ENCODE measurements at regions not wholly inside any gene's neighbourhood (a gene's known extent, or its start where the extent isn't known, plus 50 kb on each side); places are given as distances from the start of the nearest gene placed in this dataset.

DNA sequence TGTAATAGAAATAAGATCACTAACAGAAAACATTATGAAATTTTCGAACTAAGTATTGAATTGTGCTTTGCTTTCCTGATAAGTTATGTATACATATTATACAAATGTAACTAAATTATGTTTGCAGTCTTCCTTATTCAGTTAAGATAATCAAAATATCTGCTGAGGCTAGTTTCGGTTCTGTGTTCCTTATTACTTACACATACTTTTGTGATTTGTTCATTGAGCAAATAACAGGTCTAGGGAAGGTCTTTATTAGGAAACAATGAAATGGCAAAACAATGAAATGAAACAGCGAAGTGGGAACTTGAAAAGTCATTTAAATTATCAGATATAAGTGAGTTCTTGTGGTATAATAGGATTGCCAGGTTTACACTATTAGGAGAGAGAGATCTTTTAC is 352.4 kb downstream of the GRIA2 start:
- Histone ChIP-seq H3K9ac (ENCODE audit: low read depth, low read length, poor library complexity) (no peak overlapping the region), H2AFZ (ENCODE audit: low read length) (no peak overlapping the region), H3K79me1 (ENCODE audit: low read depth, low read length) (no peaks in the 10 kb centered on the region), H3K27me3 (ENCODE audit: control insufficient read depth in 3 of 3, insufficient read depth in 3 of 3, low read depth in 1 of 3, low read length in 3 of 3) (no peaks in the 10 kb centered on the region), H2AK5ac (ENCODE audit: low read depth, low read length) (no peak overlapping the region), H3K4me1 (ENCODE audit: control insufficient read depth in 2 of 2, insufficient read depth in 1 of 2, low read depth in 1 of 2, low read length in 2 of 2) (no peaks in the 10 kb centered on the region), H2BK120ac (ENCODE audit: low read depth, low read length) (no peak overlapping the region), H4K8ac (ENCODE audit: low read depth, low read length) (no peak overlapping the region), H3K18ac (ENCODE audit: low read length) (no peak overlapping the region), H3K14ac (ENCODE audit: low read length) (no peak overlapping the region), H4K91ac (ENCODE audit: low read depth, low read length, poor library complexity) (no peak overlapping the region), H3K23ac (ENCODE audit: low read depth, low read length, poor library complexity) (no peak overlapping the region), H3K27ac (replicated peaks; ENCODE audit: low read length) (no peak overlapping the region), H3K9me3 (replicated peaks in 1 of 2; ENCODE audit: control insufficient read depth in 2 of 2, insufficient read depth in 1 of 2, low read depth in 1 of 2, low read length in 2 of 2) (no peaks in the 10 kb centered on the region), H3K4me3 (ENCODE audit: low read length in 2 of 2) (no peak overlapping the region), H2BK15ac (ENCODE audit: low read length) (no peak overlapping the region), H2BK5ac (ENCODE audit: low read length) (no peak overlapping the region), H3K36me3 (replicated peaks in 1 of 2; ENCODE audit: control insufficient read depth in 2 of 2, insufficient read depth in 2 of 2, low read length in 2 of 2) (no peaks in the 10 kb centered on the region), H3K4ac (ENCODE audit: low read length) (no peak overlapping the region), H2BK12ac (ENCODE audit: low read length) (no peak overlapping the region), H3K4me2 (ENCODE audit: insufficient read depth, low read length, poor library complexity, severe bottlenecking) (no peak overlapping the region)
- DNase-seq (ENCODE audit: low spot score): no peak
- WGBS, 2 donors (ENCODE audit: extremely low coverage in 2 of 2, insufficient read length in 2 of 2, insufficient replicate concordance in 1 of 2): no CpG with 5 or more reads among the region's 3 CpGs

DNA sequence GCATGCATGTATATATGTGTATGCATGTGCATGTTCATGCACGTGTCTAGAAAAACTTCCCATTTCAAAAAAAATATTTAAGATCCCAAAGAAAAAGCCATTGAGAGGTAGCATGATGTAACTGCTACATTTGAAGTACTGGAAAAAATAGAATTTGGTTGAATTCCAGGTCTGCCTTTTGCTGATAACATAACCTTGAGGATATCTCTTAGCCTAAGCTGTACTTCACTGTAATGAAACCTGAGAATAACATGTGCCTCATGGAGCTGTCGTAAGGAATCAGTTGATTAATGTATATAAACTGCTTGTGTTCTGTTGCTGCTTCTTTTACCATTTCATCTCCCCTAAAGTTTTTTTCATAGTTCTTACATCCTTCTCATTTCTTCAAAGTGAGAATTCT is 351.8 kb downstream of the GRIA2 start:
- no CpG with 5 or more reads among the region's 2 CpGs for WGBS, 2 donors (ENCODE audit: extremely low coverage in 2 of 2, insufficient read length in 2 of 2, insufficient replicate concordance in 1 of 2)

DNA sequence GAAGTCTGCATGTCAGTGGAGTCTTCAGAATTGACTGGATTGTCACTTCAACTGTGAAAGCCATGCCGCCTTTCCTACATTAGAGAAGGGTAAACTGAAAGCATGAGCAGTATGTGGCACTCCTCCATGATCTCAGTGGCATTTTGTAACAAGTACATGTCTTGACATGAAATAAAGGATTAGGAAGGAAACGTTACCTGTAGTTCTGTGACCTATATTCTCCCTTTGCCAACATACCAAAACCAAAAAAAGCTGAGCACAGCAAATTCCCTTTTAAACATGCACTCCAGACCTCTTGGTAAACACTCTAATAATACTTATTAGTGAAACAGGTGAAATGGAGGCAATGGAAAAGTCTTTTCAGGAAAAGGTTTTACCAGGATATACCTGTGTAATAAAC is 344.2 kb downstream of the GRIA2 start:
- no CpG with 5 or more reads among the region's 2 CpGs for WGBS, 2 donors (ENCODE audit: extremely low coverage in 2 of 2, insufficient read length in 2 of 2, insufficient replicate concordance in 1 of 2)

More for the DNA sequence above, 351.8 kb downstream of the GRIA2 start:
- Histone ChIP-seq H3K4me3 (ENCODE audit: low read length in 2 of 2) (no peak overlapping the region), H3K4me2 (ENCODE audit: insufficient read depth, low read length, poor library complexity, severe bottlenecking) (no peak overlapping the region), H4K91ac (ENCODE audit: low read depth, low read length, poor library complexity) (no peak overlapping the region), H3K4ac (ENCODE audit: low read length) (no peak overlapping the region), H2AFZ (ENCODE audit: low read length) (no peak overlapping the region), H3K79me1 (ENCODE audit: low read depth, low read length) (no peaks in the 10 kb centered on the region), H4K8ac (ENCODE audit: low read depth, low read length) (no peak overlapping the region), H3K18ac (ENCODE audit: low read length) (no peak overlapping the region), H2BK120ac (ENCODE audit: low read depth, low read length) (no peak overlapping the region), H3K27me3 (ENCODE audit: control insufficient read depth in 3 of 3, insufficient read depth in 3 of 3, low read depth in 1 of 3, low read length in 3 of 3) (no peaks in the 10 kb centered on the region), H3K27ac (replicated peaks; ENCODE audit: low read length) (no peak overlapping the region), H3K14ac (ENCODE audit: low read length) (no peak overlapping the region), H2AK5ac (ENCODE audit: low read depth, low read length) (no peak overlapping the region), H3K9ac (ENCODE audit: low read depth, low read length, poor library complexity) (no peak overlapping the region), H3K23ac (ENCODE audit: low read depth, low read length, poor library complexity) (no peak overlapping the region), H3K36me3 (replicated peaks in 1 of 2; ENCODE audit: control insufficient read depth in 2 of 2, insufficient read depth in 2 of 2, low read length in 2 of 2) (no peaks in the 10 kb centered on the region), H3K9me3 (replicated peaks in 1 of 2; ENCODE audit: control insufficient read depth in 2 of 2, insufficient read depth in 1 of 2, low read depth in 1 of 2, low read length in 2 of 2) (no peaks in the 10 kb centered on the region), H3K4me1 (ENCODE audit: control insufficient read depth in 2 of 2, insufficient read depth in 1 of 2, low read depth in 1 of 2, low read length in 2 of 2) (no peaks in the 10 kb centered on the region), H2BK12ac (ENCODE audit: low read length) (no peak overlapping the region), H2BK5ac (ENCODE audit: low read length) (no peak overlapping the region), H2BK15ac (ENCODE audit: low read length) (no peak overlapping the region)
- DNase-seq (ENCODE audit: low spot score): no peak

DNA sequence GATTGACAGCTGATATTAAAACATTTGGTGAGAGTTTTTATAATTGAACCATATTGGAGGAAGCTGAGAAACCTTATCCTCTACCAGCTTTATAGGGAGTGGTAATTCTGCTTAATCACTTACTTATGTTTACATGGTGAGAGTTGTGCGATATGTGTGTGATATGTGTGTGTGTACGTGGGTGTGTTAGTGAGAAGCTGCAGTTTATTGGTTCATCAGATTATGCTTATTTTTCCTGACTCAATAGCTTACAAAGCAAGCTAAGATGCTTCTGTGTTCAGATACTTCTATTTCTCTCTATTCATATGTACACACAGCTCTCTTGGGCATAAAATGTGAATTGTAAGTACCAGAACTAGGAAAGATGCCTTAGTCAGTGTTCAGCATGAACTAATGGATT is 343.7 kb downstream of the GRIA2 start:
- H2BK5ac ChIP-seq (ENCODE audit: low read length): no peak overlapping the region
- no peak overlapping the region for H3K4me2 ChIP-seq (ENCODE audit: insufficient read depth, low read length, poor library complexity, severe bottlenecking)
- H3K79me1 ChIP-seq (ENCODE audit: low read depth, low read length): no peaks in the 10 kb centered on the region
- H2AFZ ChIP-seq (ENCODE audit: low read length): no peak overlapping the region
- H3K36me3 ChIP-seq (replicated peaks in 1 of 2; ENCODE audit: control insufficient read depth in 2 of 2, insufficient read depth in 2 of 2, low read length in 2 of 2): no peaks in the 10 kb centered on the region
- H3K14ac ChIP-seq (ENCODE audit: low read length): no peak overlapping the region
- no peak overlapping the region for H2AK5ac ChIP-seq (ENCODE audit: low read depth, low read length)
- H3K27ac ChIP-seq (replicated peaks; ENCODE audit: low read length): no peak overlapping the region
- no peak for DNase-seq (ENCODE audit: low spot score)
- H4K8ac ChIP-seq (ENCODE audit: low read depth, low read length): no peak overlapping the region
- H4K91ac ChIP-seq (ENCODE audit: low read depth, low read length, poor library complexity): no peak overlapping the region
- WGBS, 2 donors (ENCODE audit: extremely low coverage in 2 of 2, insufficient read length in 2 of 2, insufficient replicate concordance in 1 of 2): 100% methylated on average over 2 of the region's 2 CpGs; no CpG with 5 or more reads in 1 of the 2 donors
- H2BK15ac ChIP-seq (ENCODE audit: low read length): no peak overlapping the region
- no peak overlapping the region for H2BK120ac ChIP-seq (ENCODE audit: low read depth, low read length)
- H2BK12ac ChIP-seq (ENCODE audit: low read length): no peak overlapping the region
- no peak overlapping the region for H3K9ac ChIP-seq (ENCODE audit: low read depth, low read length, poor library complexity)
- H3K4ac ChIP-seq (ENCODE audit: low read length): no peak overlapping the region
- no peak overlapping the region for H3K23ac ChIP-seq (ENCODE audit: low read depth, low read length, poor library complexity)
- H3K27me3 ChIP-seq (ENCODE audit: control insufficient read depth in 3 of 3, insufficient read depth in 3 of 3, low read depth in 1 of 3, low read length in 3 of 3): no peaks in the 10 kb centered on the region
- no peaks in the 10 kb centered on the region for H3K4me1 ChIP-seq (ENCODE audit: control insufficient read depth in 2 of 2, insufficient read depth in 1 of 2, low read depth in 1 of 2, low read length in 2 of 2)
- no peaks in the 10 kb centered on the region for H3K9me3 ChIP-seq (replicated peaks in 1 of 2; ENCODE audit: control insufficient read depth in 2 of 2, insufficient read depth in 1 of 2, low read depth in 1 of 2, low read length in 2 of 2)
- no peak overlapping the region for H3K4me3 ChIP-seq (ENCODE audit: low read length in 2 of 2)
- no peak overlapping the region for H3K18ac ChIP-seq (ENCODE audit: low read length)

More for the DNA sequence above, 344.2 kb downstream of the GRIA2 start:
- no peak overlapping the region for H3K9ac ChIP-seq (ENCODE audit: low read depth, low read length, poor library complexity)
- H4K8ac ChIP-seq (ENCODE audit: low read depth, low read length): no peak overlapping the region
- no peaks in the 10 kb centered on the region for H3K36me3 ChIP-seq (replicated peaks in 1 of 2; ENCODE audit: control insufficient read depth in 2 of 2, insufficient read depth in 2 of 2, low read length in 2 of 2)
- H2BK120ac ChIP-seq (ENCODE audit: low read depth, low read length): no peak overlapping the region
- H3K27me3 ChIP-seq (ENCODE audit: control insufficient read depth in 3 of 3, insufficient read depth in 3 of 3, low read depth in 1 of 3, low read length in 3 of 3): no peaks in the 10 kb centered on the region
- H3K27ac ChIP-seq (replicated peaks; ENCODE audit: low read length): no peak overlapping the region
- H3K14ac ChIP-seq (ENCODE audit: low read length): no peak overlapping the region
- H3K4me3 ChIP-seq (ENCODE audit: low read length in 2 of 2): no peak overlapping the region
- no peak overlapping the region for H2AFZ ChIP-seq (ENCODE audit: low read length)
- H3K23ac ChIP-seq (ENCODE audit: low read depth, low read length, poor library complexity): no peak overlapping the region
- H3K9me3 ChIP-seq (replicated peaks in 1 of 2; ENCODE audit: control insufficient read depth in 2 of 2, insufficient read depth in 1 of 2, low read depth in 1 of 2, low read length in 2 of 2): no peaks in the 10 kb centered on the region
- no peak overlapping the region for H2BK15ac ChIP-seq (ENCODE audit: low read length)
- H2AK5ac ChIP-seq (ENCODE audit: low read depth, low read length): no peak overlapping the region
- H3K4me2 ChIP-seq (ENCODE audit: insufficient read depth, low read length, poor library complexity, severe bottlenecking): no peak overlapping the region
- H3K4ac ChIP-seq (ENCODE audit: low read length): no peak overlapping the region
- no peak overlapping the region for H2BK12ac ChIP-seq (ENCODE audit: low read length)
- H3K79me1 ChIP-seq (ENCODE audit: low read depth, low read length): no peaks in the 10 kb centered on the region
- H4K91ac ChIP-seq (ENCODE audit: low read depth, low read length, poor library complexity): no peak overlapping the region
- no peak for DNase-seq (ENCODE audit: low spot score)
- H3K18ac ChIP-seq (ENCODE audit: low read length): no peak overlapping the region
- H2BK5ac ChIP-seq (ENCODE audit: low read length): no peak overlapping the region
- H3K4me1 ChIP-seq (ENCODE audit: control insufficient read depth in 2 of 2, insufficient read depth in 1 of 2, low read depth in 1 of 2, low read length in 2 of 2): no peaks in the 10 kb centered on the region
